ENCODE measurements at regions not wholly inside any gene's neighbourhood (a gene's known extent, or its start where the extent isn't known, plus 50 kb on each side); places are given as distances from the start of the nearest gene placed in this dataset.

DNA sequence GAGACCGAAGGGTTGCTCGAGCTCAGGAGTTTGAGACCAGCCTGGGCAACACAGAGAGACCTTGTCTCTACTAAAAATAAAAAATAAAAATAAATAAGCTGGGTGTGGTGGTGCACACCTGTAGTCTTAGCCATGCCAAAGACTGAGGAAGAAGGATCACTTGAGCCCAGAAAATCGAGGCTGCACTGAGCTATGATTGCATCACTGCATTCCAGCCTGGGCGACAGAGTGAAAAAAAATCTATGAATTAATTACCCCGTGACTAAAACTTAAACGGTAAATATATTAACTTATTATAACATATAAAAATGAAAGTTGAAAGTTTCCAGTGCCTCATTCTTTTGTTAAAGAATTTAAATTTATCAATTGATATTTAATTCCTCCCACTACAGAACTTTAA lies 273.7 kb downstream of the KLF12 start:
- TF ChIP-seq, protein P1, sequence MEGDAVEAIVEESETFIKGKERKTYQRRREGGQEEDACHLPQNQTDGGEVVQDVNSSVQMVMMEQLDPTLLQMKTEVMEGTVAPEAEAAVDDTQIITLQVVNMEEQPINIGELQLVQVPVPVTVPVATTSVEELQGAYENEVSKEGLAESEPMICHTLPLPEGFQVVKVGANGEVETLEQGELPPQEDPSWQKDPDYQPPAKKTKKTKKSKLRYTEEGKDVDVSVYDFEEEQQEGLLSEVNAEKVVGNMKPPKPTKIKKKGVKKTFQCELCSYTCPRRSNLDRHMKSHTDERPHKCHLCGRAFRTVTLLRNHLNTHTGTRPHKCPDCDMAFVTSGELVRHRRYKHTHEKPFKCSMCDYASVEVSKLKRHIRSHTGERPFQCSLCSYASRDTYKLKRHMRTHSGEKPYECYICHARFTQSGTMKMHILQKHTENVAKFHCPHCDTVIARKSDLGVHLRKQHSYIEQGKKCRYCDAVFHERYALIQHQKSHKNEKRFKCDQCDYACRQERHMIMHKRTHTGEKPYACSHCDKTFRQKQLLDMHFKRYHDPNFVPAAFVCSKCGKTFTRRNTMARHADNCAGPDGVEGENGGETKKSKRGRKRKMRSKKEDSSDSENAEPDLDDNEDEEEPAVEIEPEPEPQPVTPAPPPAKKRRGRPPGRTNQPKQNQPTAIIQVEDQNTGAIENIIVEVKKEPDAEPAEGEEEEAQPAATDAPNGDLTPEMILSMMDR (IDR thresholded peaks at IDR 0.05), result no peak

DNA sequence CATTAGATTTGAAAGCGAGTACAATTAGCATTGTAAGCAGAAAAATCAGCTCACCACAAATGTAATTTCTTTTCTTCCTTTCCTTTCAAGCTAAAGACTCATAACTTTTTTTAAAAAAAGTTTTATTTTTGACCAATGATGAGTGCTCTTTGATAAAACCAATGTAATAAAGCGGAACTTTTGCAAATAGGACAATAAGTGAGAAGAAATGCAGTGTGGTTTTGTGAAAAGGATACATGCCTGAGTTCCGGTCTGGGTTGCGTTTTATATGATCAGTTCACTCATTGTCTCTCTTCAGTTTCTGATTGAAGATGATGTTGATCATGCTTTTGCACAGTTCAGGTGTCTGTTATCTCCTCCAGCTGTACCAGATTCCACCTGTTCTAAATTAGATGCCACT lies 274.4 kb downstream of the KLF12 start:
- TF ChIP-seq, protein P1 (IDR thresholded peaks at IDR 0.05), result no peak

DNA sequence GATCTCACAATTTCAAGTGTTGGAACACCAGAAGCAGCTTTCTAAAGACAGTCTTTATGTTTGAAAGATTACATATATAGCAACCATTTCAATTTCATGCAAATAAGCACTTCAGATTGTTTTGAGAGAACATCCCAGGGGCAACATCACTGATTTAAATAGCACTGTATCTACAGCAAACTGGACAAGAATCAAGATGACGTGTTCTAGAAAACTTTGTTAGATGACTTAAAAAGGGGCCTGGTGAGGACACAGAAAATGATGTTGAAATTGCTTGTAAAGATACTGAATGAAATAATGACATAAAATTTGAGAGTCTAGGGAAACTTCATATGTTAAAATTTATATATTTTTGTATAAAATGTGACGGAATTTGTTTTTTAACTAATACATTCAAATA lies 277.1 kb downstream of the KLF12 start:
- TF ChIP-seq, protein P1 (IDR thresholded peaks at IDR 0.05), result no peak

DNA sequence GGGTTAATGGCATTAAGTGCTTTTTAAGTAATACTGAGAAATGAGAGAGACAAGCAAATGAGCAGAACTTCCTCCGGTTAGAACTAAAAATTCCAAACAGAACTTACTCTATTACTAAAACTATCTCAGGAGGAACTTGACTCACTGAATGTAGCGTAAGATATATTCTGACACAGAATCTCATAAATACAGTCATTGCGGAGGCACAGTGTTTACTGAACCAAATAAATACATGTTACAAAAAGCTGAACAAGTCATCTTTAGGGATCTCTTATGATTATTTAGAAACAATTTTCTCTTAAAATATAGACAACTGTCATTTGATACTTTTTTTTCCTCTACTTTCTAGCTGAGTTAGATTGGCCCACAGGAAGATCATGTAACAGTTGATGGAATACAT lies 283.1 kb downstream of the KLF12 start:
- TF ChIP-seq, protein P1 (IDR thresholded peaks at IDR 0.05), result no peak

DNA sequence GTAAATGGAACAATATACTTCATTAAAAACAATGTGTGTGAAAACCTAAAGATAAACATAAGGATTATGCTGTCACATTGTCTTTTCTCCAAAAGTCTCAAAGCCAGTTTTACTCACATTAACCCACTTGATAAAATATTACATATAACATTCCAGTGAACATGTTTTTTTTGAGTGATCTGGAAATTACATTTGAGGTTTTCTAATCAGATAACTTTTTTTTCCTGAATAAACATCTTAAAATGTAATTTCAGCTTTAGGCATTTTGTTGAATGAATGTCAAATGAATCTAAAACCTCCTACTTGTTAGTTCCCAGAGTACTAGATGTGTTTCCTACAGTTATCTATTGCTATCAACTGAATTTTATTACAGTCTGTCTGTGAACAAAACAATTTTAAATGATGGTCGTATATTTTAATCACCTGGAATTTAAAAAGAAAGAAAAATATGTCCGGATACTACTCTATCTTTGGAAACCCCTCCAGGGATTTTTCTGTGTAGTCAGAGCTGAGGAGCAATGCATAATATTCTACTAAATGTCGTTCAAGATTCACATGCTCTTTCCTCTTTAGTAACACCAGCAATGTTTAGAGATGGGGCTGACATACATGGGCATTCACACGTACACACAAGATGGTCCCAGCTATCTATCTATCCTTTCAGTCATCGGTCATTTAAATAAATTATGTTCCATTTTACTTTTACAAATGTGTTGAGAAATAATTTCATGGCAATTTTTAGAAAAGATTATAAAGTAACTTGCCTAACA lies 283.9 kb downstream of the KLF12 start:
- TF ChIP-seq, protein P1 (IDR thresholded peaks at IDR 0.05), result no peak

DNA sequence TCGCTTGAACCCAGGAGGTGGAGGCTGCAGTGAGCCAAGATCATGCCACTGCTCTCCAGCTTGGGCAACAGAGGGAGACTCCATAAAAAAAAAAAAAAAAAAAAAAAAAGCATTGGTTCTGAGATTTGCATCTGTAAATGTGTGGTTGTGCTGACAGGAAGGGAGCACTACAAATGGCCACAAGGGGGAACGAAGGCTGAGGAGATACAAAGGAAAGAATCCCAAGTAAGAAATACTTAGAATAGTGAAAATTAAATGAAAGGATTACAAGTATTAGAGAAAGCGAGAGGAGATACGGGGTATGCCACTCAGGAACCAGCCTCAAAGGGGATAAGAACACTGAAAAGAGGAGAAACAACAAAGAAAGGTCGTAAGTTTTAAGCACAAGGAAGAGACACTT lies 284.9 kb downstream of the KLF12 start:
- TF ChIP-seq, protein P1 (IDR thresholded peaks at IDR 0.05), result no peak

DNA sequence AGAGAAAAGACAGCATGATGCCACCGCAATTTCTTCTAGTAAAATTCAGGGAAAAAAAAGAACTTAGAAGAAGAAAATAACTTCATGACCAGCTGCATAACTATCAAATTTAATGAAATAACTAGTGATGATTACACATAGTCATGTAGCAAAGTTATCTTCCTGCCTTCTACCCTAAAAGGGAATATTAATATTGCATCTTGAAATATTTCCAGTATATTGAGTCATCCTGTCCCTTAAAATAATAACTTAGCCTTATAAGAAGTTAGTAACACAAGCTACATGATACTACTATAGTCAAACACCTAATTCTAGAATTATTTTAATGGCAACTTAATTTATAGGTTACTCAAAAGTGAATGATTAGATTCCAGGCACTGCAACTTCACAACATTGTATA lies 289.2 kb downstream of the KLF12 start:
- TF ChIP-seq, protein P1 (IDR thresholded peaks at IDR 0.05), result no peak

DNA sequence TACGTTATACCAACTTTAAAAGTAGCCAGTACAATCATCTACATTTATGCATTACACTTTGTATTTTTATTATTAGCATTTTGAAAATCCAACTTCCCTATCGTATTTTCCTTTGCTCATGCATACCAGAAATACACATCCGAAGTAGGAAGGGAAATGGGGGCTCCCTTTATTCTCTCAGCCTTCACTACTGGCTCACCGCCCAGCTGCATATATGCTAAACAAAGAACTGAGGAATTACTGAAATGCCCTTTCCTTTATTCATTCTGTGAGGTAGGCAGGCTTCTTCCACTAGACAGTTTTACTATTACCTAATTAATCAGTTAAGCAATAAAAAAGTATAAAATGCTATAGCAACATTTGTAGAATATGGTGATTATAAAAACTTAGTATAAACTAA lies 291.6 kb downstream of the KLF12 start:
- TF ChIP-seq, protein P1 (IDR thresholded peaks at IDR 0.05), result no peak

Measured in LNCAP (cell line).